H1 (cell line): ENCODE measurements at regions not wholly inside any gene's neighbourhood (a gene's known extent, or its start where the extent isn't known, plus 50 kb on each side); places are given as distances from the start of the nearest gene placed in this dataset.
"Not testable (repeated sequence)": the region's sequence is repeated elsewhere in the genome, so short reads cannot be mapped to it uniquely, and the experiment has no call there.

Experiments
- CTCF ChIA-PET: fragments of 300-600 bp; sonication (Branson Sonifier 250); formaldehyde crosslinking; loops from one replicate; lab custom pipeline; 2021; ENCODE audit not compliant: partially characterized antibody; lab: Charles Lee
- POLR2A ChIA-PET: fragments of 300-600 bp; sonication (Branson Sonifier 250); formaldehyde crosslinking; loops from one replicate; lab custom pipeline; 2021; ENCODE audit warnings: inconsistent platforms; ENCODE audit not compliant: partially characterized antibody; lab: Charles Lee
- DNase-seq, 2 experiments: peaks; one replicate each; pipeline versions ENCODE4 v3.0.0 to v3.0.0-alpha.2; 2010 to 2022; ENCODE audit warnings: low spot score in 2 of 2, low read depth in 1 of 2, mixed read lengths in 1 of 2
- FAIRE-seq: peaks from 2 replicates; lab custom pipeline; 2011; peaks lifted over from hg19 to GRCh38; lab: Jason Lieb, UNC
- H2AFZ ChIP-seq: 2 replicates; pipeline ENCODE4 v1.8.1; 2012; ENCODE audit warnings: low read length, inconsistent platforms
- H2AK5ac ChIP-seq: 2 replicates; pipeline ENCODE4 v1.6.1; 2013; ENCODE audit warnings: low read depth, low read length
- H2BK120ac ChIP-seq: replicated peaks from 2 replicates; pipeline ENCODE3; 2013; ENCODE audit warnings: low read depth, low read length, inconsistent platforms
- H2BK12ac ChIP-seq: 2 replicates; pipeline ENCODE4 v1.6.1; 2013; ENCODE audit warnings: low read depth, low read length
- H2BK15ac ChIP-seq: 2 replicates; pipeline ENCODE4 v1.6.1; 2013; ENCODE audit warnings: low read length
- H2BK20ac ChIP-seq: 2 replicates; pipeline ENCODE4 v1.6.1; 2013; ENCODE audit warnings: low read length
- H2BK5ac ChIP-seq: 2 replicates; pipeline ENCODE4 v1.6.1; 2013; ENCODE audit warnings: low read depth, low read length
- H3K14ac ChIP-seq: 2 replicates; pipeline ENCODE4 v1.6.1; 2013; ENCODE audit warnings: inconsistent platforms; ENCODE audit not compliant: insufficient read length
- H3K18ac ChIP-seq: 2 replicates; pipeline ENCODE4 v1.6.1; 2013; ENCODE audit warnings: low read length; ENCODE audit errors: extremely low read depth
- H3K23ac ChIP-seq: 2 replicates; pipeline ENCODE4 v1.6.1; 2013; ENCODE audit warnings: inconsistent platforms; ENCODE audit not compliant: insufficient read length
- H3K23me2 ChIP-seq: 2 replicates; pipeline ENCODE4 v1.6.1; 2013; ENCODE audit warnings: low read depth, low read length
- H3K27ac ChIP-seq: 2 replicates; pipeline ENCODE4 v1.6.1; 2011; ENCODE audit warnings: low read depth, low read length, inconsistent platforms
- H3K27me3 ChIP-seq, 4 experiments: replicated peaks in 1 of 4; 1 replicate in 1 of 4; 2 replicates in 3 of 4; pipeline versions ENCODE4 v1.6.1 to v1.8.1; 2011 to 2013; ENCODE audit warnings: low read length in 3 of 4, mild to moderate bottlenecking in 3 of 4, inconsistent platforms in 2 of 4, mixed read lengths in 2 of 4, moderate library complexity in 1 of 4; ENCODE audit not compliant: control insufficient read depth in 3 of 4, insufficient read depth in 3 of 4; ENCODE audit errors: extremely low read depth in 1 of 4
- H3K36me3 ChIP-seq, 4 experiments: 2 replicates each; pipeline versions ENCODE4 v1.6.1 to v1.8.1; 2011 to 2013; ENCODE audit warnings: mild to moderate bottlenecking in 4 of 4, low read length in 3 of 4, moderate library complexity in 2 of 4, control low read depth in 1 of 4, inconsistent platforms in 1 of 4; ENCODE audit not compliant: insufficient read depth in 4 of 4, control insufficient read depth in 2 of 4
- H3K4ac ChIP-seq: replicated peaks from 2 replicates; pipeline ENCODE3; 2013; ENCODE audit warnings: low read length, low read depth, mixed read lengths, inconsistent platforms; ENCODE audit not compliant: insufficient read length
- H3K4me1 ChIP-seq, 4 experiments: replicated peaks in 1 of 4; 1 replicate in 1 of 4; 2 replicates in 3 of 4; pipeline versions ENCODE4 v1.6.1 to v1.8.1; 2011 to 2013; ENCODE audit warnings: low read length in 3 of 4, inconsistent platforms in 2 of 4, mixed read lengths in 1 of 4; ENCODE audit not compliant: insufficient read depth in 4 of 4, control insufficient read depth in 3 of 4
- H3K4me2 ChIP-seq, 2 experiments: 2 replicates each; pipeline versions ENCODE4 v1.6.1 to v1.8.1; 2011 to 2013; ENCODE audit warnings: low read depth in 2 of 2, low read length in 2 of 2, control low read depth in 1 of 2, inconsistent platforms in 1 of 2, mild to moderate bottlenecking in 1 of 2; ENCODE audit not compliant: insufficient read depth in 1 of 2
- H3K4me3 ChIP-seq, 4 experiments: fragments of 200-600, 300-600 bp in 1 of 4; sonication (generic), shearing (Covaris generic), sonication (Bioruptor Twin) in 1 of 4; 2 replicates each; pipeline versions ENCODE4 v1.5.1 to v1.8.1; 2011 to 2016; ENCODE audit warnings: low read length in 4 of 4, low read depth in 3 of 4, control low read depth in 2 of 4, inconsistent platforms in 2 of 4, mild to moderate bottlenecking in 2 of 4, mixed read lengths in 1 of 4, moderate library complexity in 1 of 4; ENCODE audit not compliant: insufficient read depth in 2 of 4; ENCODE audit errors: extremely low read depth in 1 of 4
- H3K56ac ChIP-seq: replicated peaks from 2 replicates; pipeline ENCODE3; 2013; ENCODE audit warnings: low read depth, mild to moderate bottlenecking, mixed read lengths, low read length, inconsistent platforms; ENCODE audit not compliant: insufficient read length
- H3K79me1 ChIP-seq: 2 replicates; pipeline ENCODE4 v1.6.1; 2013; ENCODE audit warnings: low read depth, low read length, control low read depth
- H3K79me2 ChIP-seq, 2 experiments: 2 replicates each; pipeline versions ENCODE4 v1.6.1 to v1.8.1; 2012 to 2013; ENCODE audit warnings: low read length in 2 of 2, mild to moderate bottlenecking in 2 of 2, inconsistent platforms in 1 of 2; ENCODE audit not compliant: insufficient read depth in 2 of 2, control insufficient read depth in 1 of 2
- H3K9ac ChIP-seq, 4 experiments: replicated peaks in 1 of 4; 1 replicate in 1 of 4; 2 replicates in 3 of 4; pipeline versions ENCODE4 v1.6.1 to v1.8.1; 2011 to 2013; ENCODE audit warnings: low read depth in 3 of 4, low read length in 3 of 4, control low read depth in 2 of 4, mild to moderate bottlenecking in 2 of 4, moderate library complexity in 2 of 4, inconsistent platforms in 1 of 4; ENCODE audit errors: extremely low read depth in 1 of 4
- H3K9me3 ChIP-seq, 2 experiments: 2 replicates each; pipeline versions ENCODE4 v1.6.1 to v1.8.1; 2012 to 2013; ENCODE audit warnings: mild to moderate bottlenecking in 2 of 2, moderate library complexity in 2 of 2, control low read depth in 1 of 2, inconsistent platforms in 1 of 2, low read depth in 1 of 2, low read length in 1 of 2, mixed read lengths in 1 of 2; ENCODE audit not compliant: insufficient read depth in 2 of 2
- H4K20me1 ChIP-seq, 2 experiments: replicated peaks in 1 of 2; 2 replicates each; pipeline versions ENCODE3 to v1.8.1; 2011 to 2013; ENCODE audit warnings: inconsistent platforms in 2 of 2, low read length in 2 of 2, mild to moderate bottlenecking in 1 of 2; ENCODE audit not compliant: insufficient read depth in 2 of 2, control insufficient read depth in 1 of 2
- H4K5ac ChIP-seq: 2 replicates; pipeline ENCODE4 v1.6.1; 2013; ENCODE audit warnings: low read length, low read depth, mixed read lengths, inconsistent platforms; ENCODE audit not compliant: insufficient read length
- H4K8ac ChIP-seq: 2 replicates; pipeline ENCODE4 v1.8.0; 2013; ENCODE audit warnings: mild to moderate bottlenecking, moderate library complexity, low read length, inconsistent platforms; ENCODE audit not compliant: insufficient read depth; ENCODE audit errors: extremely low read depth
- H4K91ac ChIP-seq: replicated peaks from 2 replicates; pipeline ENCODE3; 2013; ENCODE audit warnings: low read length, mixed read lengths, inconsistent platforms; ENCODE audit not compliant: insufficient read length
- WGBS, 2 experiments: shearing (Covaris generic) in 1 of 2; methylation state at CpG; one replicate each; pipeline versions ENCODE4 v1.1.6 to v1.1.7; 2013 to 2015; ENCODE audit warnings: low lambda C conversion rate in 2 of 2, mixed read lengths in 2 of 2, inconsistent platforms in 1 of 2, low coverage in 1 of 2, missing lambda C conversion rate in 1 of 2; ENCODE audit not compliant: insufficient replicate concordance in 2 of 2, insufficient coverage in 1 of 2, insufficient read length in 1 of 2; ENCODE audit errors: extremely low coverage in 1 of 2, missing lambda C conversion rate in 1 of 2; 5-methylcytosine and 5-hydroxymethylcytosine counted together

DNA sequence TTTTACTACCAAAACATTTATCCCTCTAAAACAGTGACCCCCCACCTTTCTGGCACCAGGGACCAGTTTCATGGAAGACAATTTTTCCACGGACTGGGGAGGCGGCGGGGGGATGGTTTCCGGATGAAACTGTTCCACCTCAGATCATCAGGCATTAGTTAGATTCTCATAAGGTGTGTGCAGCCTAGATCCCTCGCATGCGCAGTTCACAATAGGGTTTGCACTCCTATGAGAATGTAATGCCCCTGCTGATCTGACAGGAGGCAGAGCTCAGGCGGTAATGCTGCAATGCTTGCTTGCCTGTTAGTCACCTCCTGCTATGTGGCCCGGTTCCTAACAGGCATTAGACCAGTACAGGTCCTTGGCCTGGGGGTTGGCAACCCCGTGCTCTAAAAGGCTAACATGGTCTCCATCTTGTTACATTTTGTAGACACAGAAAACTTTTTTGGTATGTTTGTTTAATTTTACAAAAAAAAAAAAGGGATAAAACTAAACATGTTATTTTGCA, 133.1 kb downstream of the DHRS2 start:
- H2AFZ ChIP-seq, H2BK20ac ChIP-seq, H3K4me2 ChIP-seq, H3K23ac ChIP-seq, DNase-seq, H2BK15ac ChIP-seq, POLR2A ChIA-PET, H3K4me1 ChIP-seq, H3K23me2 ChIP-seq, H3K18ac ChIP-seq, CTCF ChIA-PET, H4K5ac ChIP-seq, H3K9ac ChIP-seq, H4K8ac ChIP-seq, H3K79me1 ChIP-seq, H2BK12ac ChIP-seq, H3K4me3 ChIP-seq, H3K36me3 ChIP-seq, H3K56ac ChIP-seq, H4K91ac ChIP-seq, H3K4ac ChIP-seq, H2BK5ac ChIP-seq, H2BK120ac ChIP-seq, H4K20me1 ChIP-seq, FAIRE-seq, H3K79me2 ChIP-seq, H3K14ac ChIP-seq, H3K27ac ChIP-seq, H2AK5ac ChIP-seq, H3K27me3 ChIP-seq: not testable (repeated sequence)
- WGBS, 2 experiments: 73% methylated on average over 9 of the region's 9 CpGs; no CpG with 5 or more reads in 1 of the 2 experiments
- H3K9me3 ChIP-seq: peaks cover 22 to 41% of the 10 kb centered on the region in 2 experiments
